Heart left ventricle (tissue), 13 donors: ENCODE measurements at regions not wholly inside any gene's neighbourhood (a gene's known extent, or its start where the extent isn't known, plus 50 kb on each side); places are given as distances from the start of the nearest gene placed in this dataset.

Source experiments
- CTCF ChIP-seq, 12 donors: fragments of 200-600 bp; sonication (generic) in 4 of 12; IDR thresholded peaks; one replicate each; pipeline versions ENCODE4 v1.5.0 to v1.8.0; 2018 to 2022; ENCODE audit warnings: antibody characterized with exemption in 12 of 12, mild to moderate bottlenecking in 5 of 12
- POLR2A ChIP-seq, 2 donors: fragments of 450-650 bp; IDR thresholded peaks; one replicate each; pipeline ENCODE4 v1.6.1; 2017; ENCODE audit warnings: antibody characterized with exemption in 2 of 2, mild to moderate bottlenecking in 2 of 2, moderate library complexity in 2 of 2
- donor health status: ischemic (EF 13 %, LVEDD 7.1; RV severe dilation, severe dysfunction).
- donor health status: DM: no; HTN: yes; CAD: no.
- donor health status: DM: no; HTN: no; CAD: no.
- donor health status: ischemic (EF 25% LVEDD 6.9; RV normal size, moderate dysfunction).
- donor health status: ischemic (EF 25% LVEDD 5.7; RV mildly dilated, moderate dysfunction).
- donor health status: ischemic (EF 35%, LVEDD 5.7; RV mildly dilated, moderate dysfunction).
- donor health status: nonischemic (EF 11% LVEDD 7.7; RV severe dilation, severe dysfunction).
- donor health status: DM: yes; HTN: yes; CAD: no.
- donor health status: PGD.
- donor health status: ischemic (EF 29% LVEDD 5.4; RV normal size, mild dysfunction).
- donor health status: nonischemic (EF 23%, LVEDD 6.1; RV moderate dilation, normal function).

- TF ChIP-seq CTCF (IDR thresholded peaks at IDR 0.05) (no peak), POLR2A (IDR thresholded peaks at IDR 0.05) (no peak)
Observed at GRCh38 chr4:131613086-131613823, 1535.8 kb upstream of the PCDH10 start.
